ENCODE measurements at regions not wholly inside any gene's neighbourhood (a gene's known extent, or its start where the extent isn't known, plus 50 kb on each side); places are given as distances from the start of the nearest gene placed in this dataset.
A peak's percentile ranks its signal among the peaks of the same experiment; 100 is the strongest.

DNA sequence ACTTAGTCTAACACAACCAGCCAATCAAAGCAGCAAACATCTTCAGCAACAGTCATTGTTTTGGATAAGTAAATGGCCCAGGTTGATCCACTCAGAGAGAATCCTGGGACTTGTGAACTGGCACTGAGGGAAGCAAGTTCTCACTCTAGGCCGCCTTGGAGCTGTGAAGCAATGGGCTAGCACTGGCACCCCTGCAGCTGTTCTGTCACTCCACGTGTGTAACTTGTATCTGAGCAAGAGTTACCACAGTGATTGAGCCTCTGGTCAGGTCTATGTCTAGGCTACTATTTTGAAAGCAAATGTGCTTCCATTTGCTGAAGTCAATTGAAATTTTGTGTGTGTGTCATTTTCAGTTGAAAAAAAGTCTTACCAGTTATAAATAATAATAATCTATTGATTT lies 57.2 kb upstream of the HS3ST1 start:
- ATAC-seq (no peak), DNase-seq (ENCODE audit: low spot score) (no peak)

DNA sequence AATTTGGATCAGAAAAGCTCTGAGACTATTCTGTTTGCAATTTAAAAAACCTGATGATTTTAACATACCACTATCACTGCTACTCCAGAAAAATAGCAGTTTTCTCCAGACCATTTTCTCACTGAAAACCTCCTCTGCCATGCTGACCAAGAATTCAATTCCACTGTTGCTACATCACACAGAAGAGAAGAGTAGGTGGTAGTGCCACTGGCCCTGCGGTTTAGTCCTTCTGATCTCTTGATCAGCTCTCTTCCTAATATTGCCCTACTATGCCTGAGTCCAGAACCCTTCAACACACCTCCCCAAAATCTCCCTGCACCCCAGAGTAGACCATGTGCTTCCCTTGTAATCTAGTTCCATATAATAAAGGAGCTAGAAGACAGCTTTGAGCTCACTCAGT lies 55.8 kb upstream of the HS3ST1 start:
- DNase-seq (ENCODE audit: low spot score) (no peak), ATAC-seq (no peak)

DNA sequence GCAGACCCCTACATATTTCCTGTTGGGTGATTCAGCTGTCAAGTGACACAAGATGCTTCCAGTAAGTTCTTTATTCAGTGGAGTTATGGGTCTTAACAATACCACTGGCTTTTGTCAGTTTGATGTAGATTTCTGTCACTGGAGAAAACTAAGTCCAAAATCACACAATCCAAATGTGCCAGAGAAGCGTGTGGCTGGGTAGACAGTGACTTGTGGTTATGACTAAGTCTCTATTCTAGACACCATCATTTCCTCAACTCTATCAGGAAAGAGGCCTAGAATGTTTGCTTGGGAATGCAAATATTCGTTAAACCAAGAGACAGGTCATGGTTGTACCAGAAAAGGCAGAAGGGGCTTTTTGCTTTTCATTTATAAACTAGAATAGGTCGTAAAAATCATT lies 54.4 kb upstream of the HS3ST1 start:
- no peak for ATAC-seq
- DNase-seq (ENCODE audit: low spot score): no peak

DNA sequence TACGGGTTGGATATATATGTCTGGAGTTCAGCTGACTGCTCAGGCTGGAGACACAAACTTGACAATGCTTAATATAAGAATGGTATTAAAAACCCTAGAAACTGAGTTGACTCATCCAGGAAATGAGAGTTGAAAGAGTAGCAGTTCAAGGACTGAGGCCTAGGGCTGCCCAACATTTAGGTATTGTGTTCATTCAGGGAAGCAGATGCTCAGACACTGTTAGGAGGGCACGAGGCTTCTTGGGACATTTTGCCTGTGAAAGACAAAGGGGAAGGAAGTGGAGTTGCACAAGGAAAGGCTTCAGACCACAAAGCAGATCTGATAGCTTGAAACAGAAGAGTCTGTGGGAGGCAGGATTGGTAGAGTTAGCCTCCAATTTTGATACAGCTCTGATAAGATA lies 52.0 kb upstream of the HS3ST1 start:
- ATAC-seq: peak; percentile 41
- DNase-seq (ENCODE audit: low spot score): no peak
